Stomach (tissue), 4 donors: ENCODE measurements at regions not wholly inside any gene's neighbourhood (a gene's known extent, or its start where the extent isn't known, plus 50 kb on each side); places are given as distances from the start of the nearest gene placed in this dataset.

Experiments used
- EP300 ChIP-seq: sonication (generic); formaldehyde crosslinking; IDR thresholded peaks from one replicate; pipeline ENCODE4 v1.6.1; 2017; ENCODE audit warnings: antibody characterized with exemption
- POLR2AphosphoS5 ChIP-seq, 3 donors: sonication (generic); formaldehyde crosslinking; IDR thresholded peaks; one replicate each; pipeline ENCODE4 v1.6.1; 2016; ENCODE audit warnings: antibody characterized with exemption in 3 of 3
- TF ChIP-seq, protein P1 (sequence below), 7 experiments: fragments of 450-650 bp in 4 of 7; fragments of 200-600 bp in 3 of 7; sonication (generic) in 3 of 7; IDR thresholded peaks; one replicate each; pipeline ENCODE4 v1.5.1; 2016 to 2019; ENCODE audit warnings: antibody characterized with exemption in 7 of 7, control low read depth in 2 of 7, mild to moderate bottlenecking in 1 of 7

DNA sequence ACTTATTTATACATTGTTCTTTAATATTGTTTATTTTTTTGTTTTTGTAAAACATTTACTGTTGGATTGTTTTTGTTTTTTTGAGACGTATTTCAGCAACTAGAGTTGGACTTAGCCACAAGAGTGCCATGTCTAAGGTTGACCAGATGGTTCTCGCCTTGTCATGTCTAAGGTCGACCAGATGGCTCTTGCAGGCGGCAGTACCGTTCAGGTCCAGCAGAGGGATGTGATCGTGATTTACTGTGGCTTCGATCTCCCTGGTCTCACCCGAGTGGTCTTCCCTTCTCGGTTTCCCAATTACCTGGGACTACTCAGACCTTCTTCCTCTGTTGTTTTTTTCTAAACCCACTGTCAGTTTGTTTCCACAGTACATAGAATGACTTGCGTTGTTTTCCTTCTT lies 1438.6 kb downstream of the UQCRFS1 start:
- no peak for TF ChIP-seq EP300
- TF ChIP-seq, protein P1, sequence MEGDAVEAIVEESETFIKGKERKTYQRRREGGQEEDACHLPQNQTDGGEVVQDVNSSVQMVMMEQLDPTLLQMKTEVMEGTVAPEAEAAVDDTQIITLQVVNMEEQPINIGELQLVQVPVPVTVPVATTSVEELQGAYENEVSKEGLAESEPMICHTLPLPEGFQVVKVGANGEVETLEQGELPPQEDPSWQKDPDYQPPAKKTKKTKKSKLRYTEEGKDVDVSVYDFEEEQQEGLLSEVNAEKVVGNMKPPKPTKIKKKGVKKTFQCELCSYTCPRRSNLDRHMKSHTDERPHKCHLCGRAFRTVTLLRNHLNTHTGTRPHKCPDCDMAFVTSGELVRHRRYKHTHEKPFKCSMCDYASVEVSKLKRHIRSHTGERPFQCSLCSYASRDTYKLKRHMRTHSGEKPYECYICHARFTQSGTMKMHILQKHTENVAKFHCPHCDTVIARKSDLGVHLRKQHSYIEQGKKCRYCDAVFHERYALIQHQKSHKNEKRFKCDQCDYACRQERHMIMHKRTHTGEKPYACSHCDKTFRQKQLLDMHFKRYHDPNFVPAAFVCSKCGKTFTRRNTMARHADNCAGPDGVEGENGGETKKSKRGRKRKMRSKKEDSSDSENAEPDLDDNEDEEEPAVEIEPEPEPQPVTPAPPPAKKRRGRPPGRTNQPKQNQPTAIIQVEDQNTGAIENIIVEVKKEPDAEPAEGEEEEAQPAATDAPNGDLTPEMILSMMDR (IDR thresholded peaks at IDR 0.05), result no peak
- TF ChIP-seq POLR2AphosphoS5 (IDR thresholded peaks at IDR 0.05), result no peak
